Breast epithelium (tissue), 3 donors: ENCODE measurements at regions not wholly inside any gene's neighbourhood (a gene's known extent, or its start where the extent isn't known, plus 50 kb on each side); places are given as distances from the start of the nearest gene placed in this dataset.

Experiments used
- CTCF ChIP-seq, 3 donors: fragments of 450-650 bp; IDR thresholded peaks; one replicate each; pipeline ENCODE4 v1.5.1; 2016 to 2017; ENCODE audit warnings: antibody characterized with exemption in 3 of 3, mild to moderate bottlenecking in 3 of 3, moderate library complexity in 3 of 3
- POLR2A ChIP-seq: fragments of 450-650 bp; IDR thresholded peaks from one replicate; pipeline ENCODE4 v1.6.1; 2016; ENCODE audit warnings: antibody characterized with exemption, mild to moderate bottlenecking, moderate library complexity
- POLR2AphosphoS5 ChIP-seq, 3 donors: sonication (generic); formaldehyde crosslinking; IDR thresholded peaks; one replicate each; pipeline ENCODE4 v1.6.1; 2017; ENCODE audit warnings: antibody characterized with exemption in 3 of 3

DNA sequence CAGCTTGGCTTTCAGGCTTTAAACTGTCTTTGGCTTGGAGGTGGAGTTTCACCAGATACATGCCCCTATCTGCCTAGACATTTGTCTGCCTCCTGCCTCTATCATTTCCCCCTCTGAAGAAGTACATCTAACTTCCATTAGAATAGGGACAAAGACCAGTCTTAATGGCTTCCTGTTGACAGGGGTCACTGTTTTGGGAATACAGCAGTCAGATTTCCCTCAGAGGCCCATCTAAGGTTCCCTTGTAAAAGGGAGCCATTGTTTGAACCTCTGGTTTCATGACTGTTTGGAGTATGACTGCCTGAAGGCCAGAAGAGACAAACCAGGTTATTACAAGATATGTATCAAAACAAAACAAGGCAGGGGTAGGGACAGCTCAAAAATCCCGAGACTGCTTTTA lies 665.7 kb upstream of the GJE1 start:
- TF ChIP-seq POLR2AphosphoS5 (IDR thresholded peaks at IDR 0.05) (no peak), POLR2A (no peak), CTCF (IDR thresholded peaks at IDR 0.05) (no peak)
